Neuronal stem cell (in vitro differentiated cells): ENCODE measurements at regions not wholly inside any gene's neighbourhood (a gene's known extent, or its start where the extent isn't known, plus 50 kb on each side); places are given as distances from the start of the nearest gene placed in this dataset.

ENCODE experiments used
- DNase-seq: peaks from one replicate; pipeline ENCODE4 v3.0.0-alpha.2; 2013; ENCODE audit warnings: low spot score
- H2AFZ ChIP-seq: one replicate; pipeline ENCODE4 v1.6.1; 2013; ENCODE audit warnings: mild to moderate bottlenecking, low read length, inconsistent platforms
- H2AK5ac ChIP-seq: 2 replicates; pipeline ENCODE4 v1.6.1; 2013; ENCODE audit warnings: low read depth, mild to moderate bottlenecking, inconsistent platforms, low read length, moderate library complexity, mixed read lengths
- H2BK120ac ChIP-seq: 2 replicates; pipeline ENCODE4 v1.6.1; 2013; ENCODE audit warnings: low read depth, mild to moderate bottlenecking, inconsistent platforms, low read length, moderate library complexity, mixed read lengths
- H2BK12ac ChIP-seq: one replicate; pipeline ENCODE4 v1.6.1; 2013; ENCODE audit warnings: low read length, inconsistent platforms
- H2BK15ac ChIP-seq: 2 replicates; pipeline ENCODE4 v1.6.1; 2013; ENCODE audit warnings: mild to moderate bottlenecking, low read length, inconsistent platforms, mixed read lengths
- H2BK5ac ChIP-seq: one replicate; pipeline ENCODE4 v1.6.1; 2013; ENCODE audit warnings: inconsistent platforms, mild to moderate bottlenecking, low read length, moderate library complexity
- H3K14ac ChIP-seq: one replicate; pipeline ENCODE4 v1.6.1; 2013; ENCODE audit warnings: low read length, inconsistent platforms
- H3K18ac ChIP-seq: 2 replicates; pipeline ENCODE4 v1.6.1; 2013; ENCODE audit warnings: low read length, inconsistent platforms
- H3K23ac ChIP-seq: 2 replicates; pipeline ENCODE4 v1.6.1; 2013; ENCODE audit warnings: low read depth, mild to moderate bottlenecking, mixed read lengths, low read length, inconsistent platforms; ENCODE audit not compliant: poor library complexity
- H3K27ac ChIP-seq: replicated peaks from 3 replicates; pipeline ENCODE4 v1.5.1; 2013; ENCODE audit warnings: low read length, inconsistent platforms
- H3K27me3 ChIP-seq, 3 experiments: 2 replicates each; pipeline ENCODE4 v1.6.1; 2013; ENCODE audit warnings: low read length in 3 of 3, mild to moderate bottlenecking in 2 of 3, inconsistent platforms in 1 of 3, low read depth in 1 of 3, mixed read lengths in 1 of 3, moderate library complexity in 1 of 3; ENCODE audit not compliant: control insufficient read depth in 3 of 3, insufficient read depth in 3 of 3
- H3K36me3 ChIP-seq, 2 donors: replicated peaks in 1 of 2; 2 replicates each; pipeline ENCODE4 v1.6.1; 2013; ENCODE audit warnings: low read length in 2 of 2; ENCODE audit not compliant: control insufficient read depth in 2 of 2, insufficient read depth in 2 of 2
- H3K4ac ChIP-seq: 2 replicates; pipeline ENCODE4 v1.6.1; 2013; ENCODE audit warnings: inconsistent platforms, mild to moderate bottlenecking, low read length, moderate library complexity
- H3K4me1 ChIP-seq, 2 donors: 1 replicate in 1 of 2; 2 replicates in 1 of 2; pipeline ENCODE4 v1.6.1; 2013; ENCODE audit warnings: low read length in 2 of 2, low read depth in 1 of 2; ENCODE audit not compliant: control insufficient read depth in 2 of 2, insufficient read depth in 1 of 2
- H3K4me2 ChIP-seq: one replicate; pipeline ENCODE4 v1.6.1; 2013; ENCODE audit warnings: mild to moderate bottlenecking, low read length, inconsistent platforms; ENCODE audit not compliant: insufficient read depth, poor library complexity, severe bottlenecking
- H3K4me3 ChIP-seq, 2 donors: 2 replicates each; pipeline ENCODE4 v1.5.1; 2013; ENCODE audit warnings: low read length in 2 of 2, mild to moderate bottlenecking in 2 of 2, inconsistent platforms in 1 of 2, moderate library complexity in 1 of 2
- H3K79me1 ChIP-seq: one replicate; pipeline ENCODE4 v1.6.1; 2013; ENCODE audit warnings: low read depth, mild to moderate bottlenecking, inconsistent platforms, low read length, moderate library complexity
- H3K9ac ChIP-seq: one replicate; pipeline ENCODE4 v1.6.1; 2013; ENCODE audit warnings: mild to moderate bottlenecking, low read depth, low read length, inconsistent platforms; ENCODE audit not compliant: poor library complexity
- H3K9me3 ChIP-seq, 2 donors: replicated peaks in 1 of 2; 2 replicates each; pipeline versions ENCODE3 to v1.6.1; 2013; ENCODE audit warnings: low read length in 2 of 2, mild to moderate bottlenecking in 2 of 2, inconsistent platforms in 1 of 2, low read depth in 1 of 2, mixed read lengths in 1 of 2, moderate library complexity in 1 of 2; ENCODE audit not compliant: control insufficient read depth in 2 of 2, insufficient read depth in 1 of 2
- H4K8ac ChIP-seq: one replicate; pipeline ENCODE4 v1.6.1; 2013; ENCODE audit warnings: low read depth, mild to moderate bottlenecking, inconsistent platforms, low read length, moderate library complexity
- H4K91ac ChIP-seq: one replicate; pipeline ENCODE4 v1.6.1; 2013; ENCODE audit warnings: low read length, low read depth, mild to moderate bottlenecking, inconsistent platforms; ENCODE audit not compliant: poor library complexity
- WGBS, 2 donors: extraction: QIAGEN DNeasy Blood & Tissue Kit; methylation state at CpG; one replicate each; pipeline ENCODE4 v1.1.7; 2013; ENCODE audit warnings: missing lambda C conversion rate in 2 of 2, mixed read lengths in 1 of 2; ENCODE audit not compliant: insufficient read length in 2 of 2, insufficient replicate concordance in 1 of 2; ENCODE audit errors: extremely low coverage in 2 of 2; 5-methylcytosine and 5-hydroxymethylcytosine counted together

- WGBS, 2 donors: no CpG with 5 or more reads among the region's 2 CpGs
- Histone ChIP-seq H2BK12ac (no peak overlapping the region), H4K8ac (no peak overlapping the region), H2AK5ac (no peak overlapping the region), H3K23ac (no peak overlapping the region), H3K27ac (no peak overlapping the region), H4K91ac (no peak overlapping the region), H2BK120ac (no peak overlapping the region), H3K14ac (no peak overlapping the region), H3K9ac (no peak overlapping the region), H2BK5ac (no peak overlapping the region), H3K27me3 (no peaks in the 10 kb centered on the region), H3K4me1 (no peaks in the 10 kb centered on the region), H3K4me3 (no peak overlapping the region), H2BK15ac (no peak overlapping the region), H3K36me3 (no peaks in the 10 kb centered on the region), H3K4me2 (no peak overlapping the region), H3K4ac (no peak overlapping the region), H3K18ac (no peak overlapping the region), H3K9me3 (no peaks in the 10 kb centered on the region), H2AFZ (no peak overlapping the region), H3K79me1 (no peaks in the 10 kb centered on the region)
- DNase-seq: no peak
These were observed 841.4 kb upstream of the VRK2 start for GRCh38 chr2:57205241-57205640.

GRCh38 chr2:57207191-57207590, 839.4 kb upstream of the VRK2 start:
- no peak for DNase-seq
- Histone ChIP-seq H3K79me1 (no peaks in the 10 kb centered on the region), H2BK15ac (no peak overlapping the region), H2BK120ac (no peak overlapping the region), H3K4me2 (no peak overlapping the region), H3K27me3 (no peaks in the 10 kb centered on the region), H4K91ac (no peak overlapping the region), H3K23ac (no peak overlapping the region), H3K4ac (no peak overlapping the region), H3K27ac (no peak overlapping the region), H3K4me1 (no peaks in the 10 kb centered on the region), H3K18ac (no peak overlapping the region), H4K8ac (no peak overlapping the region), H2AFZ (no peak overlapping the region), H3K36me3 (no peaks in the 10 kb centered on the region), H2BK12ac (no peak overlapping the region), H2AK5ac (no peak overlapping the region), H2BK5ac (no peak overlapping the region), H3K4me3 (no peak overlapping the region), H3K14ac (no peak overlapping the region), H3K9me3 (no peaks in the 10 kb centered on the region), H3K9ac (no peak overlapping the region)
- WGBS, 2 donors: no CpG with 5 or more reads among the region's 1 CpG

GRCh38 chr2:57209799-57210198, 836.8 kb upstream of the VRK2 start:
- no CpG with 5 or more reads among the region's 4 CpGs for WGBS, 2 donors
- Histone ChIP-seq H3K9ac (no peak overlapping the region), H3K27me3 (no peaks in the 10 kb centered on the region), H4K91ac (no peak overlapping the region), H3K18ac (no peak overlapping the region), H2AFZ (no peak overlapping the region), H3K27ac (no peak overlapping the region), H2BK15ac (no peak overlapping the region), H2BK12ac (no peak overlapping the region), H2BK120ac (no peak overlapping the region), H3K79me1 (no peaks in the 10 kb centered on the region), H3K4me3 (no peak overlapping the region), H3K23ac (no peak overlapping the region), H3K14ac (no peak overlapping the region), H3K4ac (no peak overlapping the region), H4K8ac (no peak overlapping the region), H3K4me1 (no peaks in the 10 kb centered on the region), H3K9me3 (no peaks in the 10 kb centered on the region), H2BK5ac (no peak overlapping the region), H3K36me3 (no peaks in the 10 kb centered on the region), H2AK5ac (no peak overlapping the region), H3K4me2 (no peak overlapping the region)
- no peak for DNase-seq

GRCh38 chr2:57210855-57211254, 835.8 kb upstream of the VRK2 start:
- Histone ChIP-seq H3K27me3 (no peaks in the 10 kb centered on the region), H2AK5ac (no peak overlapping the region), H2BK15ac (no peak overlapping the region), H3K36me3 (no peaks in the 10 kb centered on the region), H4K91ac (no peak overlapping the region), H3K14ac (no peak overlapping the region), H2AFZ (no peak overlapping the region), H3K4me2 (no peak overlapping the region), H2BK5ac (no peak overlapping the region), H2BK12ac (no peak overlapping the region), H3K4ac (no peak overlapping the region), H2BK120ac (no peak overlapping the region), H3K9me3 (no peaks in the 10 kb centered on the region), H4K8ac (no peak overlapping the region), H3K23ac (no peak overlapping the region), H3K9ac (no peak overlapping the region), H3K18ac (no peak overlapping the region), H3K4me3 (no peak overlapping the region), H3K4me1 (no peaks in the 10 kb centered on the region), H3K79me1 (no peaks in the 10 kb centered on the region), H3K27ac (no peak overlapping the region)
- DNase-seq: no peak
- no CpG with 5 or more reads among the region's 4 CpGs for WGBS, 2 donors
